H1 (cell line): ENCODE measurements at regions not wholly inside any gene's neighbourhood (a gene's known extent, or its start where the extent isn't known, plus 50 kb on each side); places are given as distances from the start of the nearest gene placed in this dataset.
A peak's percentile ranks its signal among the peaks of the same experiment; 100 is the strongest.

Source experiments
- CTCF ChIA-PET: fragments of 300-600 bp; sonication (Branson Sonifier 250); formaldehyde crosslinking; loops from one replicate; lab custom pipeline; 2021; ENCODE audit not compliant: partially characterized antibody; lab: Charles Lee
- POLR2A ChIA-PET: fragments of 300-600 bp; sonication (Branson Sonifier 250); formaldehyde crosslinking; loops from one replicate; lab custom pipeline; 2021; ENCODE audit warnings: inconsistent platforms; ENCODE audit not compliant: partially characterized antibody; lab: Charles Lee
- DNase-seq, 2 experiments: peaks; one replicate each; pipeline versions ENCODE4 v3.0.0 to v3.0.0-alpha.2; 2010 to 2022; ENCODE audit warnings: low spot score in 2 of 2, low read depth in 1 of 2, mixed read lengths in 1 of 2
- FAIRE-seq: peaks from 2 replicates; lab custom pipeline; 2011; peaks lifted over from hg19 to GRCh38; lab: Jason Lieb, UNC
- H2AFZ ChIP-seq: 2 replicates; pipeline ENCODE4 v1.8.1; 2012; ENCODE audit warnings: low read length, inconsistent platforms
- H2AK5ac ChIP-seq: 2 replicates; pipeline ENCODE4 v1.6.1; 2013; ENCODE audit warnings: low read depth, low read length
- H2BK120ac ChIP-seq: replicated peaks from 2 replicates; pipeline ENCODE3; 2013; ENCODE audit warnings: low read depth, low read length, inconsistent platforms
- H2BK12ac ChIP-seq: 2 replicates; pipeline ENCODE4 v1.6.1; 2013; ENCODE audit warnings: low read depth, low read length
- H2BK15ac ChIP-seq: 2 replicates; pipeline ENCODE4 v1.6.1; 2013; ENCODE audit warnings: low read length
- H2BK20ac ChIP-seq: 2 replicates; pipeline ENCODE4 v1.6.1; 2013; ENCODE audit warnings: low read length
- H2BK5ac ChIP-seq: 2 replicates; pipeline ENCODE4 v1.6.1; 2013; ENCODE audit warnings: low read depth, low read length
- H3K14ac ChIP-seq: 2 replicates; pipeline ENCODE4 v1.6.1; 2013; ENCODE audit warnings: inconsistent platforms; ENCODE audit not compliant: insufficient read length
- H3K18ac ChIP-seq: 2 replicates; pipeline ENCODE4 v1.6.1; 2013; ENCODE audit warnings: low read length; ENCODE audit errors: extremely low read depth
- H3K23ac ChIP-seq: 2 replicates; pipeline ENCODE4 v1.6.1; 2013; ENCODE audit warnings: inconsistent platforms; ENCODE audit not compliant: insufficient read length
- H3K23me2 ChIP-seq: 2 replicates; pipeline ENCODE4 v1.6.1; 2013; ENCODE audit warnings: low read depth, low read length
- H3K27ac ChIP-seq: 2 replicates; pipeline ENCODE4 v1.6.1; 2011; ENCODE audit warnings: low read depth, low read length, inconsistent platforms
- H3K27me3 ChIP-seq, 4 experiments: replicated peaks in 1 of 4; 1 replicate in 1 of 4; 2 replicates in 3 of 4; pipeline versions ENCODE4 v1.6.1 to v1.8.1; 2011 to 2013; ENCODE audit warnings: low read length in 3 of 4, mild to moderate bottlenecking in 3 of 4, inconsistent platforms in 2 of 4, mixed read lengths in 2 of 4, moderate library complexity in 1 of 4; ENCODE audit not compliant: control insufficient read depth in 3 of 4, insufficient read depth in 3 of 4; ENCODE audit errors: extremely low read depth in 1 of 4
- H3K36me3 ChIP-seq, 4 experiments: 2 replicates each; pipeline versions ENCODE4 v1.6.1 to v1.8.1; 2011 to 2013; ENCODE audit warnings: mild to moderate bottlenecking in 4 of 4, low read length in 3 of 4, moderate library complexity in 2 of 4, control low read depth in 1 of 4, inconsistent platforms in 1 of 4; ENCODE audit not compliant: insufficient read depth in 4 of 4, control insufficient read depth in 2 of 4
- H3K4ac ChIP-seq: replicated peaks from 2 replicates; pipeline ENCODE3; 2013; ENCODE audit warnings: low read length, low read depth, mixed read lengths, inconsistent platforms; ENCODE audit not compliant: insufficient read length
- H3K4me1 ChIP-seq, 4 experiments: replicated peaks in 1 of 4; 1 replicate in 1 of 4; 2 replicates in 3 of 4; pipeline versions ENCODE4 v1.6.1 to v1.8.1; 2011 to 2013; ENCODE audit warnings: low read length in 3 of 4, inconsistent platforms in 2 of 4, mixed read lengths in 1 of 4; ENCODE audit not compliant: insufficient read depth in 4 of 4, control insufficient read depth in 3 of 4
- H3K4me2 ChIP-seq, 2 experiments: 2 replicates each; pipeline versions ENCODE4 v1.6.1 to v1.8.1; 2011 to 2013; ENCODE audit warnings: low read depth in 2 of 2, low read length in 2 of 2, control low read depth in 1 of 2, inconsistent platforms in 1 of 2, mild to moderate bottlenecking in 1 of 2; ENCODE audit not compliant: insufficient read depth in 1 of 2
- H3K4me3 ChIP-seq, 4 experiments: fragments of 200-600, 300-600 bp in 1 of 4; sonication (generic), shearing (Covaris generic), sonication (Bioruptor Twin) in 1 of 4; 2 replicates each; pipeline versions ENCODE4 v1.5.1 to v1.8.1; 2011 to 2016; ENCODE audit warnings: low read length in 4 of 4, low read depth in 3 of 4, control low read depth in 2 of 4, inconsistent platforms in 2 of 4, mild to moderate bottlenecking in 2 of 4, mixed read lengths in 1 of 4, moderate library complexity in 1 of 4; ENCODE audit not compliant: insufficient read depth in 2 of 4; ENCODE audit errors: extremely low read depth in 1 of 4
- H3K56ac ChIP-seq: replicated peaks from 2 replicates; pipeline ENCODE3; 2013; ENCODE audit warnings: low read depth, mild to moderate bottlenecking, mixed read lengths, low read length, inconsistent platforms; ENCODE audit not compliant: insufficient read length
- H3K79me1 ChIP-seq: 2 replicates; pipeline ENCODE4 v1.6.1; 2013; ENCODE audit warnings: low read depth, low read length, control low read depth
- H3K79me2 ChIP-seq, 2 experiments: 2 replicates each; pipeline versions ENCODE4 v1.6.1 to v1.8.1; 2012 to 2013; ENCODE audit warnings: low read length in 2 of 2, mild to moderate bottlenecking in 2 of 2, inconsistent platforms in 1 of 2; ENCODE audit not compliant: insufficient read depth in 2 of 2, control insufficient read depth in 1 of 2
- H3K9ac ChIP-seq, 4 experiments: replicated peaks in 1 of 4; 1 replicate in 1 of 4; 2 replicates in 3 of 4; pipeline versions ENCODE4 v1.6.1 to v1.8.1; 2011 to 2013; ENCODE audit warnings: low read depth in 3 of 4, low read length in 3 of 4, control low read depth in 2 of 4, mild to moderate bottlenecking in 2 of 4, moderate library complexity in 2 of 4, inconsistent platforms in 1 of 4; ENCODE audit errors: extremely low read depth in 1 of 4
- H3K9me3 ChIP-seq, 2 experiments: 2 replicates each; pipeline versions ENCODE4 v1.6.1 to v1.8.1; 2012 to 2013; ENCODE audit warnings: mild to moderate bottlenecking in 2 of 2, moderate library complexity in 2 of 2, control low read depth in 1 of 2, inconsistent platforms in 1 of 2, low read depth in 1 of 2, low read length in 1 of 2, mixed read lengths in 1 of 2; ENCODE audit not compliant: insufficient read depth in 2 of 2
- H4K20me1 ChIP-seq, 2 experiments: replicated peaks in 1 of 2; 2 replicates each; pipeline versions ENCODE3 to v1.8.1; 2011 to 2013; ENCODE audit warnings: inconsistent platforms in 2 of 2, low read length in 2 of 2, mild to moderate bottlenecking in 1 of 2; ENCODE audit not compliant: insufficient read depth in 2 of 2, control insufficient read depth in 1 of 2
- H4K5ac ChIP-seq: 2 replicates; pipeline ENCODE4 v1.6.1; 2013; ENCODE audit warnings: low read length, low read depth, mixed read lengths, inconsistent platforms; ENCODE audit not compliant: insufficient read length
- H4K8ac ChIP-seq: 2 replicates; pipeline ENCODE4 v1.8.0; 2013; ENCODE audit warnings: mild to moderate bottlenecking, moderate library complexity, low read length, inconsistent platforms; ENCODE audit not compliant: insufficient read depth; ENCODE audit errors: extremely low read depth
- H4K91ac ChIP-seq: replicated peaks from 2 replicates; pipeline ENCODE3; 2013; ENCODE audit warnings: low read length, mixed read lengths, inconsistent platforms; ENCODE audit not compliant: insufficient read length
- BACH1 ChIP-seq: IDR thresholded peaks from 2 replicates; pipeline ENCODE4 v1.6.1; 2012; ENCODE audit warnings: low read length, improper control_type of control experiment
- CBX5 ChIP-seq: fragments of 300-800, 300-1000 bp; sonication (generic); IDR thresholded peaks from 2 replicates; pipeline ENCODE4 v1.7.1; 2016; ENCODE audit warnings: antibody characterized with exemption, low read length, low read depth
- CBX8 ChIP-seq: fragments of 300-800, 300-1000 bp; sonication (generic); IDR thresholded peaks from 2 replicates; pipeline ENCODE4 v1.7.1; 2016; ENCODE audit warnings: low read depth, low read length, borderline replicate concordance
- CHD1 ChIP-seq: IDR thresholded peaks from 2 replicates; pipeline ENCODE4 v1.6.1; 2012; ENCODE audit warnings: low read depth, low read length, improper control_type of control experiment
- EP300 ChIP-seq, 2 experiments: IDR thresholded peaks; 1 replicate in 1 of 2; 2 replicates in 1 of 2; pipeline ENCODE4 v1.6.1; 2011 to 2012; ENCODE audit warnings: low read depth in 2 of 2, low read length in 2 of 2, mild to moderate bottlenecking in 2 of 2, borderline replicate concordance in 1 of 2, inconsistent platforms in 1 of 2, moderate library complexity in 1 of 2
- JUND ChIP-seq: IDR thresholded peaks from 2 replicates; pipeline ENCODE4 v1.6.1; 2011; ENCODE audit warnings: mild to moderate bottlenecking, improper control_type of control experiment, low read length
- NANOG ChIP-seq: IDR thresholded peaks from 2 replicates; pipeline ENCODE4 v1.6.1; 2011; ENCODE audit warnings: low read length, low read depth, mild to moderate bottlenecking, inconsistent platforms; ENCODE audit not compliant: insufficient read depth, poor library complexity, severe bottlenecking
- POLR2A ChIP-seq, 2 experiments: IDR thresholded peaks; 1 replicate in 1 of 2; 2 replicates in 1 of 2; pipeline ENCODE4 v1.6.1; 2011; ENCODE audit warnings: low read depth in 2 of 2, low read length in 2 of 2, mild to moderate bottlenecking in 2 of 2; ENCODE audit errors: control extremely low read depth in 1 of 2
- SIRT6 ChIP-seq: IDR thresholded peaks from one replicate; pipeline ENCODE4 v1.7.1; 2012; ENCODE audit warnings: low read length, inconsistent platforms
- SP2 ChIP-seq: IDR thresholded peaks from 2 replicates; pipeline ENCODE4 v1.6.1; 2012; ENCODE audit warnings: mild to moderate bottlenecking, low read length, inconsistent platforms
- TAF1 ChIP-seq: IDR thresholded peaks from 2 replicates; pipeline ENCODE4 v1.6.1; 2011; ENCODE audit warnings: mild to moderate bottlenecking, low read depth, low read length
- TAF7 ChIP-seq: optimal IDR thresholded peaks from 2 replicates; pipeline ENCODE3; 2011; ENCODE audit warnings: low read depth, mild to moderate bottlenecking, inconsistent platforms, low read length, moderate library complexity, borderline replicate concordance
- ZNF274 ChIP-seq: IDR thresholded peaks from 2 replicates; pipeline ENCODE4 v1.7.0; 2012; ENCODE audit warnings: low read length, borderline replicate concordance; ENCODE audit errors: extremely low read depth
- WGBS, 2 experiments: shearing (Covaris generic) in 1 of 2; methylation state at CpG; one replicate each; pipeline versions ENCODE4 v1.1.6 to v1.1.7; 2013 to 2015; ENCODE audit warnings: low lambda C conversion rate in 2 of 2, mixed read lengths in 2 of 2, inconsistent platforms in 1 of 2, low coverage in 1 of 2, missing lambda C conversion rate in 1 of 2; ENCODE audit not compliant: insufficient replicate concordance in 2 of 2, insufficient coverage in 1 of 2, insufficient read length in 1 of 2; ENCODE audit errors: extremely low coverage in 1 of 2, missing lambda C conversion rate in 1 of 2; 5-methylcytosine and 5-hydroxymethylcytosine counted together
- TF ChIP-seq, protein P1 (sequence below): IDR thresholded peaks from 2 replicates; pipeline ENCODE4 v1.6.1; 2012; ENCODE audit warnings: inconsistent platforms

DNA sequence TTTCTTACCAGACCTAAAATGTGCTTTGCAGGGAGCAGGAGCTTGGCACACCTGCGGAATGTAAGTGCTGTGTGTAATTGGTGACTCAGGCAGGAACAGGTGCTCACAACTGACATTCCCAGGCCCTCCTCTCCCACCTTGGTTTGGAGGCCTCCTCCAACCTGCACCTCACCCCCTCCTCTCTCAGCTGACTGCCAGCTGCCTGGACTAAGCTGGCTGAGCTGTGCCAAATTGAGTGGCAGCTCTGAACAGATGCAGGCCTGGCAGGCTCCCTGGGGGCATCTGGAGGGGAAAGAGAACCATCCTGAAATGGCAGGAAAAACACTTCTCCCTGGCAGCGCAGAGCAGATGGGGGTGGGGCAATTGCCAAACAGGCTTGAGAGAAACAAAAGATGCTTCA, 91.7 kb upstream of the PGBD5 start:
- no peaks in the 10 kb centered on the region for H3K79me1 ChIP-seq
- no peak overlapping the region for H3K23ac ChIP-seq
- no peak overlapping the region for H3K56ac ChIP-seq
- H2AK5ac ChIP-seq: no peak overlapping the region
- H3K27me3 ChIP-seq: no peaks in the 10 kb centered on the region
- H3K4ac ChIP-seq: no peak overlapping the region
- no peaks in the 10 kb centered on the region for H3K36me3 ChIP-seq
- H3K4me1 ChIP-seq: peaks cover 6 to 22% (median 14%) of the 10 kb centered on the region in 4 experiments
- no peak overlapping the region for H4K91ac ChIP-seq
- H3K14ac ChIP-seq: no peak overlapping the region
- H3K23me2 ChIP-seq: no peaks in the 10 kb centered on the region
- H4K8ac ChIP-seq: no peak overlapping the region; the same call in 1 of the 2 replicates
- ChIA-PET POLR2A (interaction anchor here (1.0 kb wide), 1 partner anchor 174 kb away, joined by 3 read pairs; no protein-coding TSS in a partner anchor), CTCF (interaction anchor here (1.1 to 1.4 kb wide), 2 partner anchors 42 to 180 kb away, joined by 3 read pairs; no protein-coding TSS in a partner anchor)
- no peak overlapping the region for H4K5ac ChIP-seq
- H2BK12ac ChIP-seq: peak overlapping the region; percentile 52; the same call in 1 of the 2 replicates
- H3K9ac ChIP-seq: no peak overlapping the region
- H3K4me2 ChIP-seq: peak overlapping the region in 1 of 2 experiments; percentile 4; a peak in 1 of 4 replicates
- H3K9me3 ChIP-seq: no peaks in the 10 kb centered on the region; a peak in 1 of 4 replicates
- H2BK5ac ChIP-seq: no peak overlapping the region
- H3K18ac ChIP-seq: no peak overlapping the region
- H3K4me3 ChIP-seq: no peak overlapping the region; a peak in 1 of 8 replicates
- 0 out of 2 replicates have a peak overlapping the region, but pooled peaks have one; percentile 6 for H2BK15ac ChIP-seq
- DNase-seq (no peak), FAIRE-seq (no peak)
- no peaks in the 10 kb centered on the region for H4K20me1 ChIP-seq
- no peak overlapping the region for H2AFZ ChIP-seq
- no peak overlapping the region for H2BK120ac ChIP-seq
- no peaks in the 10 kb centered on the region for H3K79me2 ChIP-seq
- no peak overlapping the region for H3K27ac ChIP-seq
- no peak overlapping the region for H2BK20ac ChIP-seq
- WGBS, 2 experiments: 78% methylated on average over 2 of the region's 2 CpGs; no CpG with 5 or more reads in 1 of the 2 experiments
- TF ChIP-seq JUND: no peak
- TF ChIP-seq CHD1: no peak
- no peak for TF ChIP-seq TAF1
- TF ChIP-seq CBX5: no peak
- TF ChIP-seq NANOG: no peak
- no peak for TF ChIP-seq BACH1
- no peak for TF ChIP-seq POLR2A (IDR thresholded peaks at IDR 0.05; ENCODE audit: control extremely low read depth in 1 of 2, low read depth in 2 of 2, low read length in 2 of 2)
- TF ChIP-seq TAF7: no peak
- TF ChIP-seq ZNF274: no peak
- TF ChIP-seq CBX8: no peak
- no peak for TF ChIP-seq EP300 (IDR thresholded peaks at IDR 0.05; ENCODE audit: borderline replicate concordance in 1 of 2, low read depth in 2 of 2, low read length in 2 of 2)
- TF ChIP-seq, protein P1, sequence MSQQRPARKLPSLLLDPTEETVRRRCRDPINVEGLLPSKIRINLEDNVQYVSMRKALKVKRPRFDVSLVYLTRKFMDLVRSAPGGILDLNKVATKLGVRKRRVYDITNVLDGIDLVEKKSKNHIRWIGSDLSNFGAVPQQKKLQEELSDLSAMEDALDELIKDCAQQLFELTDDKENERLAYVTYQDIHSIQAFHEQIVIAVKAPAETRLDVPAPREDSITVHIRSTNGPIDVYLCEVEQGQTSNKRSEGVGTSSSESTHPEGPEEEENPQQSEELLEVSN: no peak
- no peak for TF ChIP-seq SP2
- no peak for TF ChIP-seq SIRT6
